SK-N-DZ (cell line): ENCODE measurements at regions not wholly inside any gene's neighbourhood (a gene's known extent, or its start where the extent isn't known, plus 50 kb on each side); places are given as distances from the start of the nearest gene placed in this dataset.
"Not testable (repeated sequence)": the region's sequence is repeated elsewhere in the genome, so short reads cannot be mapped to it uniquely, and the experiment has no call there.

Experiments
- DNase-seq: peaks from one replicate; pipeline ENCODE4 v3.0.0-alpha.2; 2015; ENCODE audit warnings: low spot score

DNA sequence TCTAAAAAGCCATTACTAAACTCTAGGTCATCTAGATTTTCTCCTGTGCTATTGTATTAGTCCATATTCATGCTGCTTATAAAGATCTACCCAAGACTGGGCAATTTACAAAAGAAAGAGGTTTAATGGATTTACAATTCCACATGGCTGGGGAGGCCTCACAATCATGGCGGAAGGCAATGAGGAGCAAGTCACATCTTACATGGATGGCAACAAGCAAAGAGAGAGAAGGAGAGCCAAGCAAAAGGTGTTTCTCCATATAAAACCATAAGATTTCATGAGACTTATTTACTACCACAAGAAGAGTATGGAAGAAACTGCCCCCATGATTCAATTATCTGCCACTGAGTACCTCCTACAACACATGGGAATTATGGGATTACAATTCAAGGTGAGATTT is 69.6 kb upstream of the CCDC6 start:
- not testable (repeated sequence) for DNase-seq

DNA sequence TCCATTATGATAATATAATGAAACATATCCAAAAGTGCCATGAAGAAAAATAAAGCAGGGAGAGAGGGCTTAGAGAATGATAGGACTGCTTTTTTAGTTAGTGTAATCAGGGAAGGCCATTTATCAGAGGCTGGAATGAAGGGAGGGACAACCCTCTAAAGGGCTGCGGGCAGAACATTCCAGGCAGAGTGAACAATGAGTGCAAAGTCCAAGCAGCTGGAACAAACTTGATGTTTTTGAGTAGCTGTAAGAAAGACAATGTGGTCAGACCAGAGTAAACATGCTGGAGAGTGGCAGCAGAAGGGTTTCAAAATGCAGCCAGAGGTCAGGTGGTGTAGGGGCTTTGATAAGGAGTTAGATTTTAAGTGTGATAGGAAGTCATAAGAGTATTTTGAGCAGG is 65.6 kb upstream of the CCDC6 start:
- no peak for DNase-seq

DNA sequence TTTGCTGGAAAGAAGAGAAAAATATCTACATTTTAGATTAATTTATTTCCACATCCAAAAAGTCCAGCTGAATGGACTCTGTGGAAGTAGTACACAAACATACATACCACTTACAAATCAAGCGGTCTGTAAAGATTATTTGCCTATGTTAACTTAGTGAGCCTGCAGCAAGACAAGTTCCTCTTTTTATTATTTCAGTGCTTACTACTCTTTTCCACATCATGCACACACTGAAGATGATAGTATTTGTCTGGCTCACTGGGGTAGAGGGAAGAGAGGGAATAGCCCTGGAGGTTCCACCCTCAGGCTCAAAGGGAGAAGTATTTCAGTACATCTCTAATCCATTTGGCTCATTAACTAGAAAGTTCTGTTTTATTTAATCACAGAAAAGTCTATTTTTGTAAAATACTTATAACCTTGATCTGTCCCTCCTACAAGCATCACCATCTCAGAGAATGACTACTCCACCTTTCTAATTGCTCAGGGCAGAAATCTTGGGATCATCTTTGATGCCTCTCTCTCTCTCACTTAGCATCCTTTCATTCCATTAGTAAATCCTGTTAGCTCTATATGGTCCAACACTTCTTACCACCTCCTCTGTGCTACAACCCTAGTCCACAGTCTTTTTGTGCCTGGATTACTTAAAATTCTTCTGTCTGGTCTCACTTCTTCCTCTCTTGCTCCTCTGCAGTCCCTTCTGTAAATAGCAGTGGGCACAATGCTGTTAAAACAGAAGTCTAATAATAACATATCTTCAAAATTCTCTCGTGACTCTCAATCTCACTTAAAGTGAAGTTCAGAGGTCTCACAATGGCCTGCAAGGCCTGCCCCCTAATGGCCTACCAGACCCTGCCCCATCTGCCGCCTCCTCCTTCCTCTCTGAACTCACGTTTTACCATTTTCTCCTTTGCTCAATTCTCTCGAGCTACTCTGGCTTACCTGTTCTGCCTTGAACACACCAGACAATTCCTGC is 64.3 kb upstream of the CCDC6 start:
- no peak for DNase-seq

DNA sequence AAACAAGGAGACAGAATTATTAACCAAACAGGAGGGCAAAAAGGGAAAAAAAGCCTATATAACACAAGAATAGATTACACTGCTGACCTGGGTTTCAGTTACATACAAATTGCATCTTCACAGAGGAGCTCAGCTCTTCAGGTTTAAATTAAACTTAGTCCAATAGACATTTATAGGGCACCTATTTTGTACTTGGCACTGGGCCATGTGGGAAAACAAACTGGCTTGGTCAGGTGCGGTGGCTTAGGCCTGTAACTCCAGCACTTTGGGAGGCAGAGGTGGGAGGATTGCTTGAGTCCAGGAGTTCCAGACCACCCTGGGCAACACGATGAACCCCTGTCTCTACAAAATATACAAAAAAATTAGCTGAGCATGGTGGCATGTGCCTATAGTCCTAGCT is 62.3 kb upstream of the CCDC6 start:
- no peak for DNase-seq

DNA sequence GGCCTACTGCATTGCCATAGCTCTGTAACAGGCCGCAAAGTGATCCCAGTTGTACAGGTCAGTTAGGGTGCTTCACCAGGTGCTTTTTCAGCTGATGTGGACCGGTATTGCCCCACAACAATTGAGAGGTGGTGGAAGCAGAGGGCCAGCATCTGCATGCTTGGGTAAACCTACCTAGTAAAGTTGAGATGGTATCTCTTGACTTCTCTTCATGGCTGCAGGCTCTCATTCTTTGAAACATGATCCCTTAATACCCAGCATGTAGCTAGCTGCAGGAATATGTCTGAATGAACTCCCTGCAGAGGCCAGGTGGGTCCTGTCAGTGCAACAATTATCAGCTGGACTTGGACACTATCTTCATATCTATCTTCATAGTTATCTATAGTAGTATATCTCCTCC is 60.7 kb upstream of the CCDC6 start:
- DNase-seq = peak; percentile 90

DNA sequence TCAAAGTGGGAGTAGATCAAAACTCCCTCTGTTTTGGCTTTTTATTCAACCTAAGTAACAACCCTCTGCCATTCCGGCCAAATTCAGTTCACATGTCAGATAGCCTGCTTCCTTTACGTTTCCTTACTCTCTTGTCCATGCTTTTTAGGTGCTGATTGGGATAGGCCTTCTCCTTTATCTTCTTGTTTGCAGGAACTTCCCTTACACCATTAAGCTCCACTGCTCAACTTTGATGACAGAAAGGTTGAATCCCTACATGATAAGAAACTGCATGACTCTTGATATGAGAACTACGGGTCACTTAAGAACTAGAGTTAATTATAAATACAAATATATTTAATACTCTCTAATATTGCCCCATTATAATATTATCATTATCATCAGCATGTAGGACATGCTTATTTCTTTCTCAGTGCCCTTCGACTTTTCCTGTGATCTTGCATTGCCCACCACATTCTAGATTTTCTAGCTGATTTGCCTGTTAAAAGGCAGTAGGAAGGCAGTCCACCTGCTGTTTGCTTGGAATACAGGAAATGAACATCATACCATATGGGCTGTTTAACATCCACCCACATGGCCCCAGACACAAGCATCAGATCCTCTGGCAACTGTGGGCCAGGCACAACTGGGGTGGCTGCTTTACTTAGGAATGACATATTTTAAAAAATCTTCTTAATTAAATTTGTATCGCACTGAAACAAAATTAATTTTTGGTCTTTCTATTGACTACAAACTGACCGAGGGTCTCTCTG is 59.7 kb upstream of the CCDC6 start:
- peak; percentile 67 for DNase-seq

DNA sequence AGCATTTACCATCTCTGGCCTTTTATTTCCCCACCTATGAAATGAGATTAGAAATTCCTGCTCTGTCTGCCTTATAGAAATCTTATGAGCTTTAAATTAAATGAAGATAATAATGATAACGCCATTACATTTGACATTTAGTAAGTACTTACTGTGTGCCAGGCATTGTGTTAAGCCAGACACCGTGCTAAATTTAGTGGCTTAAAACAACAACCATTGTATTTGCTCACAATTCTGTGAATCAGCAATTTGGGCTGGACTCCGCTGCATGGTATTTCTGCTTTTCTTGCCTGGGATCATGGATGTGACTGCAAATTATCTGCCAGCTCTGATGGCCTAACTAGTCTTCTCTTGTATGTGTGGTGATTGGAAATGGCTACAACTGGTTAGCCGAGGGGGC is 56.4 kb upstream of the CCDC6 start:
- DNase-seq = no peak

DNA sequence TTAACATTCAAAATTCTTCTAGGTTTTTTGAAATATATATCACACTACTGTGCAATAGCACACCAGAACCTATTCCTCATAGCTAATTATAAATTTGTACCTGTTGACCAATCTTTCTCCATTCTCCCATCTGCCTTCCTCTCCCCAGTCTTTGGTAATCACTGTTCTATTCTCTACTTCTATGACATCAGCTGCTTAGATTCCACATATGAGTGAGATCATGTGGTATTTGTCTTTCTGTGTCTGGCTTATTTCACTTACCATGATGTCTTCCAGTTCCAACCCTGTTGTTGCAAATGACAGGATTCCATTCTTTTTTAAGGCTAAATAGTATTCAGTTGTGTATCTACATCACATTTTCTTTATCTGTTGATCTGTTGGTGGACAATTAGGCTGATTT is 54.4 kb upstream of the CCDC6 start:
- DNase-seq = peak; percentile 14

DNA sequence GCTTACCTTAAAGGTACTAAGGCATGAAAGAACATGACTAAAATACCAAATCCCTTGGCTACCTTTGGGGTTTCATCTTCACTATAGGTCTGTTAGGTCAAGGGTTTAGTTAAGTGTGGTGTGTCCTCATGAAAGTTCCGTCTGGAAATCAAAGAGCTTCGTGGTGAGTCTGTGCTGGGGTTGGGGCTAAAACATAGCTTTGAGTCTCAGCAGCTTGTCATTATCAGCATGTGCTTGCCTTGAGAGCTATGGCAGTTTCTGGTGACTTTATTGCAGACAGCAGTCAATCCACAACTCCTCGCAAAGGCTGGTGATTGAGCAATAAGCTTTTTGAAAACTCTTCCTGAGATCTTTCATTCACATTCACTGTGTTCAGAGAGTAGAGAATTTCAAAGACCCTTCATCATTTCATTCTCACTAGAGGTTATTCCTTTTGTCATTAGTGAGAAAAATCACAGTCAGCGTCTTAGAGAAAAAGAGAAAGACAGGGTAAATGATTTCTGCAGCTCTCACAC is 53.2 kb upstream of the CCDC6 start:
- DNase-seq = no peak

DNA sequence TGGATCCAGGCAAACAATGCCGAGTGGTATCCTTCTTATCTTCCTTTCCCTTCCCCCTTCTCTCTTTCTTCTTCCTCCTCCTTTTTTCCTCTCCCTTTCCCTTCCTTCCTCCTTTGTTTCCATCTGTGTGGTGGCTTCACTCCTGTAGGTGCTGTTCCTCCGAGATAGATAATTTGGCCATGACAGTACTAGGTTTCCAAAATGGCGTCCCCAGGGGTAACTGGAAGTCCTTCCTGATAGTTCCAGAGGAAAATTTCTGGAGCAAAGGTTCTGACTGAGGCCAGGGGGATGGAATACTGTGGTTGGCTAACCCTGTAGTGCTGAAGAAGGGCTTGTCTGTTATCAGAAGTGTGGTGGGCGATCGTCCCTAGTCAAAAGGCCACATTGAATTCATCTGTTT is 52.5 kb upstream of the CCDC6 start:
- no peak for DNase-seq

DNA sequence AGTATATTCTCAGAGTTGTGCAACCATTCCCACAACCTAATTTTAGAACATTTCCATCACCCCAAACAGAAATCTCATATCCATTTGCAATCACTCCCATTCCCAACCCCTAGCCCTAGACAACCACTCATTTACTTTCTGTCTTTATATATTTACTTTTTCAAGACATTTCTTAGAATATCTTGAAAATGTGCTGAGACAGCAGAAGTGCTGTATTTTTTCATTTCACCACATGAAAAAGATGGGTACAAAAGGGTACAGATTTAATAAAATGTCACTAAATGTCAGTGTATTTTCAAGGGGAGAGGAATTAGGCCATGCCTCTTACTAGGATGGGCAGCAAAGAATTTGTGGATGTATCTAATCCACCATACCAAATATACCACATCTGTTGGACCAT is 51.6 kb upstream of the CCDC6 start:
- no peak for DNase-seq
